ENCODE measurements at regions not wholly inside any gene's neighbourhood (a gene's known extent, or its start where the extent isn't known, plus 50 kb on each side); places are given as distances from the start of the nearest gene placed in this dataset.

- DNase-seq (ENCODE audit: low spot score) = no peak
- Histone ChIP-seq H3K79me2 (ENCODE audit: low read depth) (no peaks in the 10 kb centered on the region), H3K9me3 (ENCODE audit: low read depth) (no peaks in the 10 kb centered on the region), H3F3A (ENCODE audit: low read depth) (no peaks in the 10 kb centered on the region), H3K4me2 (no peak overlapping the region), H3K27ac (no peak overlapping the region), H3K4me1 (peaks cover 9% of the 10 kb centered on the region), H3K36me3 (no peaks in the 10 kb centered on the region), H3K9ac (no peak overlapping the region), H3K4me3 (no peak overlapping the region), H4K20me1 (ENCODE audit: low read depth) (no peaks in the 10 kb centered on the region), H3K27me3 (no peaks in the 10 kb centered on the region), H2AFZ (replicated peaks) (no peak overlapping the region)
- Mint-ChIP-seq H3K27me3 (ENCODE audit: insufficient read depth, low read depth) (peaks cover 3% of the 10 kb centered on the region), H3K4me3 (no peak overlapping the region), H3K4me1 (peaks cover 19% of the 10 kb centered on the region), H3K27ac (no peak overlapping the region), H3K36me3 (no peaks in the 10 kb centered on the region), H3K9me3 (peaks cover 4% of the 10 kb centered on the region)
- TF ChIP-seq EZH2phosphoT487 (IDR thresholded peaks at IDR 0.05) (no peak), EZH2 (IDR thresholded peaks at IDR 0.05) (no peak), CTCF (IDR thresholded peaks at IDR 0.05) (no peak)
Measured at GRCh38 chr2:7278984-7279383, 361.8 kb downstream of the RNF144A start.

- Mint-ChIP-seq H3K4me3 (no peak overlapping the region), H3K4me1 (peaks cover 19% of the 10 kb centered on the region), H3K27ac (no peak overlapping the region), H3K27me3 (ENCODE audit: insufficient read depth, low read depth) (peaks cover 3% of the 10 kb centered on the region), H3K9me3 (peaks cover 4% of the 10 kb centered on the region), H3K36me3 (no peaks in the 10 kb centered on the region)
- Histone ChIP-seq H4K20me1 (ENCODE audit: low read depth) (no peaks in the 10 kb centered on the region), H3K27ac (no peak overlapping the region), H3K4me1 (peaks cover 9% of the 10 kb centered on the region), H3K36me3 (no peaks in the 10 kb centered on the region), H3K9me3 (ENCODE audit: low read depth) (no peaks in the 10 kb centered on the region), H3K4me2 (no peak overlapping the region), H3K4me3 (no peak overlapping the region), H3K79me2 (ENCODE audit: low read depth) (no peaks in the 10 kb centered on the region), H3K9ac (no peak overlapping the region), H3K27me3 (no peaks in the 10 kb centered on the region), H2AFZ (replicated peaks) (no peak overlapping the region), H3F3A (ENCODE audit: low read depth) (no peaks in the 10 kb centered on the region)
- no peak for DNase-seq (ENCODE audit: low spot score)
- TF ChIP-seq CTCF (IDR thresholded peaks at IDR 0.05) (no peak), EZH2 (IDR thresholded peaks at IDR 0.05) (no peak), EZH2phosphoT487 (IDR thresholded peaks at IDR 0.05) (no peak)
Measured at GRCh38 chr2:7279421-7279949, 362.3 kb downstream of the RNF144A start.

GRCh38 chr2:7280790-7281189 is 363.6 kb downstream of the RNF144A start:
- Histone ChIP-seq H2AFZ (replicated peaks) (peak overlapping the region; percentile 40), H3F3A (ENCODE audit: low read depth) (no peaks in the 10 kb centered on the region), H3K4me2 (no peak overlapping the region), H3K4me1 (peaks cover 9% of the 10 kb centered on the region), H3K4me3 (no peak overlapping the region), H3K27me3 (no peaks in the 10 kb centered on the region), H3K9me3 (ENCODE audit: low read depth) (no peaks in the 10 kb centered on the region), H3K36me3 (no peaks in the 10 kb centered on the region), H3K9ac (no peak overlapping the region), H4K20me1 (ENCODE audit: low read depth) (no peaks in the 10 kb centered on the region), H3K27ac (no peak overlapping the region), H3K79me2 (ENCODE audit: low read depth) (no peaks in the 10 kb centered on the region)
- Mint-ChIP-seq H3K4me3 (no peak overlapping the region), H3K27me3 (ENCODE audit: insufficient read depth, low read depth) (no peaks in the 10 kb centered on the region), H3K36me3 (no peaks in the 10 kb centered on the region), H3K4me1 (peaks cover 16% of the 10 kb centered on the region), H3K27ac (peak overlapping the region; percentile 88), H3K9me3 (peaks cover 4% of the 10 kb centered on the region)
- no peak for TF ChIP-seq CTCF (IDR thresholded peaks at IDR 0.05)
- TF ChIP-seq EZH2 (IDR thresholded peaks at IDR 0.05) = no peak
- TF ChIP-seq EZH2phosphoT487 (IDR thresholded peaks at IDR 0.05) = no peak
- no peak for DNase-seq (ENCODE audit: low spot score)
